NCI-H1092 (cell line): ENCODE measurements at regions not wholly inside any gene's neighbourhood (a gene's known extent, or its start where the extent isn't known, plus 50 kb on each side); places are given as distances from the start of the nearest gene placed in this dataset.

Experiments used
- DNase-seq: peaks from one replicate; lab custom pipeline; 2025; lab: John Stamatoyannopoulos, UW

- no peak for DNase-seq
Observed at GRCh38 chr4:152159773-152160172, 376.1 kb downstream of the FBXW7 start.

DNA sequence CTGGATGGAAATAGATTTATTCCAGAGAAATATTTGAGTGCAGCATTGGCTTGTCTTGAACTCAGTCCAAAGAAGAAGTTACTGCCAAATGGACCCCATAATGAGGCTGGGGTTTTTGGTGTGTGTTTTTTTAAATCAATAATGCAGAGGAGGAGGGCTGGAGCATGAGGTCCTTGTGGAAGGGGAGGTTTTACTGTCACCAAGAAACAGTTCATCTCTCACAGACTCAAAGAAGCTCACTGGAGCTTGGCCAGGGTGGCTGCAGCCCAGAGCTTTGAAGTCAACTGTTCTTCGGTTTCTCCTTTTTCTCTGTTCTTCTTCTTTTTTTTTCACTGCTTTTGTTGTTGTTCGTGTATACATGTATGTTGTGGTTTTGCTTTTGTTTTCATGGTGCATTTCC lies 377.7 kb downstream of the FBXW7 start:
- DNase-seq: no peak

GRCh38 chr4:152157629-152158028 lies 378.3 kb downstream of the FBXW7 start:
- no peak for DNase-seq

GRCh38 chr4:152156442-152156841 lies 379.4 kb downstream of the FBXW7 start:
- DNase-seq: no peak

- no peak for DNase-seq
Observed at GRCh38 chr4:152155070-152155469, 380.8 kb downstream of the FBXW7 start.

GRCh38 chr4:152154433-152154832 lies 381.5 kb downstream of the FBXW7 start:
- no peak for DNase-seq

- no peak for DNase-seq
Observed at GRCh38 chr4:152153476-152154270, 382.2 kb downstream of the FBXW7 start.

DNA sequence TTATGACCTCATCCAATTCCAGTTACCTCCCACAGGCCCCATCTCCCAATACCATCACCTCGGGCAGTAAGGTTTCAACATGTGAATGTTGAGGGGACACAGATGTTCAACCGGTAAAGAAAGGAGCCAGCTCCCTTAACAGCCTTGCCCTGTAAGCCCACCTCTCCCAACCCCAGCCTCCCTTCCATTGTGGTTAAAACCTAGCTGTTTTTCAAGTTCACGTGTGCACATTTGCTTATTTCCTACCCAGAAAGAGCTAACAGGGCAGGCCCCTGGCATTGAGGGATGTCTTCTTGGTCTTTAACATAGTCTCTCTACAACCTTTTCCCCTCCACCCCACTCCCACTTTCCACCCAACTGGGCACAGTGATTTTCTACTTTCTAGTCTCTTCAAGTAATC lies 385.7 kb downstream of the FBXW7 start:
- no peak for DNase-seq

- DNase-seq: no peak
Observed at GRCh38 chr4:152149745-152150144, 386.1 kb downstream of the FBXW7 start.

DNA sequence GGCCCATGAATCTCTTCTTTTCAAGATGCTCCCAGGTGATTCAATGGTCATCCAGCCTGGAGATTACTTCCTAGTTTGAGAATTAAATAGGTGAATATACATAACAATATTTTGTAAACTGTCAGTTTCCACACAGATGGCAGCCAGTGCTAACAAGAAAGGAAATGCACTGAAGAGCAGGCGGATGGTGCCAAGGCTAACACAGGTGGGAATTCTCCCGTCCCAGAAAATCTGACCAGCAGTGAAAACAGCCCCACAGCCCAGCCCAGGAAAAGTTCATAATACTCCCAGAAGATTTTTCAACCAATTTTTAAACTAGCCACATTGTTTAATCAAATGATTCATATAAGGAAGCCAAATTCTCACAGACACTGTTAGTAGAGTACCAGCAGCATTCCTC lies 387.2 kb upstream of the GATB start:
- DNase-seq: no peak

GRCh38 chr4:152146244-152146643 lies 385.4 kb upstream of the GATB start:
- DNase-seq: no peak

- no peak for DNase-seq
Observed at GRCh38 chr4:152143806-152144205, 383.0 kb upstream of the GATB start.

DNA sequence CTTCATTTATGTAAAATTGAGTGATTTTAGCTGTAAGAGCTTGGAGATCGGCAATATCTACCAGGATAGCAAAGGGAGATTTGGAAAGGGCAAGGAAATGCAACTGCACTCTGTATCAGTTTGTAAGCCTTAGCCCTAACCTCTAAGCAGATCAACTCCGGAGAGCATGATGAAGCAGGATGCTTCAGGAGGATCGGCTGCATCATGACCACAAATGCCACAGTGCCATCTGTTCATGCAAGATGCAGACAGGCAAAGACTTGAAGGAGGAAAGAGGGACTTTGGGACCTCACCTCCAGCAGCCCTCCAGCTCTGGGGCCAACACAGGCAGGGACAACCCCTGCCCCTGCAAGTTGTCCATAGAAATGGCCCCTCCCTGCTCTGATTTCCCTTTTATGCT lies 377.6 kb upstream of the GATB start:
- DNase-seq: no peak

GRCh38 chr4:152132776-152133175 lies 372.0 kb upstream of the GATB start:
- no peak for DNase-seq

- DNase-seq: no peak
Observed at GRCh38 chr4:152128356-152128755, 367.5 kb upstream of the GATB start.

- DNase-seq: no peak
Observed at GRCh38 chr4:152126238-152126637, 365.4 kb upstream of the GATB start.

- DNase-seq: no peak
Observed at GRCh38 chr4:152118819-152119553, 358.2 kb upstream of the GATB start.

DNA sequence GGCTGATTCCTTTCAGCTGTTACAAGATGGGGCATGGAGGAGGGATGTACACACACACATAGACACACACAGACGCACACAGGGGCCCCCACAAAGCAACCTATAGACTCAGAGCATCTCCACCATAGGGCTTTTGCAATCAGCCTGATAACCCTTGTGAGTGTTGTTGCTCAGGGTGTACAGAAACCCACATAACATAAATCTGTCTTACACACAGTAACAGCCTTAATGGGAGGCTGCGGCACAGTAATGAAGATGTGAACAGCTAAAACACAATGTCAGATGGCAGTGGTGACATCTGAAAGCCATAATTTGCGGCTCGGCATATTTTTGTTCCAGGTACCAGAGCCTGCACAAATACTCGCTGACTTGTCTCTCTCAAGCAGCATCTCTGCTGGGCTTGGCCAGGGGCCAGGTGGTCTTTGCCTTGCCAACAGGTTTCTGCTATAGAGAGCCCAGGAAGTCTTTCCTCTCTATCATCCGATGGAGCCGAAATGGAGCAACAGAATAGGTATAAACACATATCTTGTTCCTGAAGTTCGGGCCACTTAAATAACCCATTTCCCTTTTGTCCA lies 357.2 kb upstream of the GATB start:
- DNase-seq: peak; percentile 54

- no peak for DNase-seq
Observed at GRCh38 chr4:152117520-152117919, 356.7 kb upstream of the GATB start.

GRCh38 chr4:152117054-152117453 lies 356.2 kb upstream of the GATB start:
- no peak for DNase-seq

DNA sequence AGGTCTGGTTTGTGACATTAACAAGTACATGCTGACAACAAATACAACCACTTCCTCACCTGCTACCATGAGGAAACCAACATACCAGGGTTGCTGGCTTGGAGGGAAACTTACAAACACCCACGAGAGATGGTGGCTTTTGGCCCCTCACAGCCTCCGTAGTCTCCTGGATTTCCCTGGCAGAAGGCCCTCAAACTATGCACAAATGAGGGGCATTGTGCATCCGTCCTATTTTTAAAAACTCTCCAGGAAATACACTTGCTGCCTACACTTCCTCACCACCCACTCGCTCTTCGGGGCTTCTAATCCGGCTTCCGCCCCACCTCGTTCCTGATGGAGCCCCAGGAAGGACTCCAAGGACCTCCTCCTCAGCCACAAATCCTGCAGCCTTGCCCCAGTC lies 355.0 kb upstream of the GATB start:
- no peak for DNase-seq

DNA sequence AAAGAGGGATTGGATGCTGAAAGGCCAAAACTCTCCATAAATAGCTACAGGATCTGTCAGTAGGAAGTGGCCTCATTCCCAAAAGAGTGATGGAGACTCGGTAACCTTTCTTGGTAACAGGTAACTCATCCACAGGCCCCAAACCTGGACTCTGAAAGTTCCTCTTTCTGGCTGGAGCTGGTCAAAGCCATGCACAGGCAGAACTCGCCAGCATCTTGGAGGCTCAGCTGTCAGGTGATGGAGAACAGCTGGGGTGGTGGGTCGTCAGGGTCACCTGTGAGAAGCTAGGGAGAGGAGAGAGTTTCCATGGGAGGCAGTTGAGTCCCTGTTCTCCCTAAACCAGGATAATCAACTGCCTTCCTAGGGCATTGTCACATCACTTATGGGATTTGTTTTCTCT lies 354.3 kb upstream of the GATB start:
- no peak for DNase-seq

DNA sequence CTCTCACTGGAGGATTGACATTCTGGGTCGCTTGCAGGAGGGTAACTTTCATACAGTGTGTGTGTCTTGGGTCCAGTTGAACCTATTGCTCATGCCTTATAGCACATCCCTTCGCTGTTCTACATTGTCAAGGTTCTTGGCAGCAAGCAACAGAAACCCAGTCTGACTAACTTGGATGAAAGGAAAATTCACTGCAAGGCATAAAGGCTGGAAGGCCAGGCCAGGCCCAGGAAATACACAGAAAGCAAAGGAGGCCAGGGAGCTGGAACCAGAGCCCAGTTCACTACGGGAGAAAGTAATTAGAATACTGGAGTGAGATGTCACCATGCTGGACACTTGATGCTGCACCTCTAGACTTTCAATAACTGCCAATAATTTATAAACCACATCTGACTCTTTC lies 353.8 kb upstream of the GATB start:
- DNase-seq: no peak
